ENCODE measurements at regions not wholly inside any gene's neighbourhood (a gene's known extent, or its start where the extent isn't known, plus 50 kb on each side); places are given as distances from the start of the nearest gene placed in this dataset.
"Not testable (repeated sequence)": the region's sequence is repeated elsewhere in the genome, so short reads cannot be mapped to it uniquely, and the experiment has no call there.

GRCh38 chr18:30800800-30801199 is 241.7 kb downstream of the DSC3 start:
- DNase-seq: no peak
- no peak overlapping the region for H3K4me3 ChIP-seq
- H3K27ac ChIP-seq: no peak overlapping the region
- H3K4me1 ChIP-seq: no peaks in the 10 kb centered on the region
- H3K36me3 ChIP-seq: no peaks in the 10 kb centered on the region
- ATAC-seq: no peak
- H3K27me3 ChIP-seq (ENCODE audit: low read depth): no peaks in the 10 kb centered on the region
- TF ChIP-seq, protein P1, sequence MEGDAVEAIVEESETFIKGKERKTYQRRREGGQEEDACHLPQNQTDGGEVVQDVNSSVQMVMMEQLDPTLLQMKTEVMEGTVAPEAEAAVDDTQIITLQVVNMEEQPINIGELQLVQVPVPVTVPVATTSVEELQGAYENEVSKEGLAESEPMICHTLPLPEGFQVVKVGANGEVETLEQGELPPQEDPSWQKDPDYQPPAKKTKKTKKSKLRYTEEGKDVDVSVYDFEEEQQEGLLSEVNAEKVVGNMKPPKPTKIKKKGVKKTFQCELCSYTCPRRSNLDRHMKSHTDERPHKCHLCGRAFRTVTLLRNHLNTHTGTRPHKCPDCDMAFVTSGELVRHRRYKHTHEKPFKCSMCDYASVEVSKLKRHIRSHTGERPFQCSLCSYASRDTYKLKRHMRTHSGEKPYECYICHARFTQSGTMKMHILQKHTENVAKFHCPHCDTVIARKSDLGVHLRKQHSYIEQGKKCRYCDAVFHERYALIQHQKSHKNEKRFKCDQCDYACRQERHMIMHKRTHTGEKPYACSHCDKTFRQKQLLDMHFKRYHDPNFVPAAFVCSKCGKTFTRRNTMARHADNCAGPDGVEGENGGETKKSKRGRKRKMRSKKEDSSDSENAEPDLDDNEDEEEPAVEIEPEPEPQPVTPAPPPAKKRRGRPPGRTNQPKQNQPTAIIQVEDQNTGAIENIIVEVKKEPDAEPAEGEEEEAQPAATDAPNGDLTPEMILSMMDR (IDR thresholded peaks at IDR 0.05): no peak
- intact Hi-C loops (cut with DNase I): no loop called here
- H3K9me3 ChIP-seq: no peaks in the 10 kb centered on the region

DNA sequence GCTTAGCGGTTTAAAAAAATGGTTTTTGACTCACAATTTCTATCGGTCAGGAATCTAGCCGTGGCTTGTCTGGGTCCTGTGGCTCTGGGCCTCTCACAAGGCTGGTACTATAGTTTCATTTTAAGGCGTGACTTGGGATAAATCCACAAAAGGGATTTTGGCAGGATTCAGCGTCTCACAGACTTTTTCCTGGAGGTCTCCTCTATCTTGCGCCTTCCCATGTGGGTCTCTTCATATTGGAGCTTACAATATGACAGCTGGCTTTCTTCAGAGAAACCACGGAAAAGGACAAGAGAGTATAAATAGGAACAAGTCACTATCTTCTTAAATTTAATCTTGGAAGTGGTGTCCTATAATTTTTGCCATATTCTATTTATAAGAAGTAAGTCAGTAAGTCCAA is 250.5 kb downstream of the DSC3 start:
- TF ChIP-seq, protein P1 (IDR thresholded peaks at IDR 0.05): no peak
- Histone ChIP-seq H3K9me3 (no peaks in the 10 kb centered on the region), H3K4me3 (no peak overlapping the region), H3K4me1 (no peaks in the 10 kb centered on the region), H3K27ac (no peak overlapping the region), H3K36me3 (no peaks in the 10 kb centered on the region), H3K27me3 (ENCODE audit: low read depth) (no peaks in the 10 kb centered on the region)
- DNase-seq: no peak
- intact Hi-C loops (cut with DNase I): no loop called here
- no peak for ATAC-seq

DNA sequence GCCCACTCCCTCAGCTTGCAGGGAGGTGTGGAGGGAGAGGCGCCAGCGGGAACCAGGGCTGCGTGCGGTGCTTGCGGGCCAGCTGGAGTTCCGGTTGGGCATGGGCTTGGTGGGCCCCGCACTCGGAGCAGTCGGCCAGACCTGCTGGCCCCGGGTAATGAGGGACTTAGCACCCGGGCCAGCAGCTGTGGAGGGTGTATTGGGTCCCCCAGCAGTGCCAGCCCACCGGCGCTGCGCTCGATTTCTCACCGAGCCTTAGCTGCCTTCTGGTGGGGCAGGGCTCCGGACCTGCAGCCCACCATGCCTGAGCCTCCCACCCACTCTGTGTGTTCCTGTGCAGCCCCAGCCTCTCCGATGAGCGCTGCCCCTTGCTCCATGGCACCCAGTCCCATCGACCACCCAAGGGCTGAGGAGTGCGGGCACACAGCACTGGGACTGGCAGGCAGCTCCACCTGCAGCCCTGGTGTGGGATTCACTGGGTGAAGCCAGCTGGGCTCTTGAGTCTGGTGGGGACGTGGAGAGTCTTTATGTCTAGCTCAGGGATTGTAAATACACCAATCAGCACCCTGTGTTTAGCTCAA is 254.0 kb downstream of the DSC3 start:
- H3K27ac ChIP-seq; ATAC-seq; H3K9me3 ChIP-seq; H3K36me3 ChIP-seq; H3K4me3 ChIP-seq; H3K27me3 ChIP-seq (ENCODE audit: low read depth); H3K4me1 ChIP-seq; DNase-seq; intact Hi-C loops (cut with DNase I): not testable (repeated sequence)

GRCh38 chr18:30787410-30787809 is 255.1 kb downstream of the DSC3 start:
- no peak for DNase-seq
- H3K27me3 ChIP-seq (ENCODE audit: low read depth): no peaks in the 10 kb centered on the region
- no peak overlapping the region for H3K4me3 ChIP-seq
- ATAC-seq: no peak
- no peaks in the 10 kb centered on the region for H3K36me3 ChIP-seq
- TF ChIP-seq, protein P1 (IDR thresholded peaks at IDR 0.05): no peak
- no peak overlapping the region for H3K27ac ChIP-seq
- intact Hi-C loops (cut with DNase I): no loop called here
- peaks cover under 1% of the 10 kb centered on the region for H3K9me3 ChIP-seq
- H3K4me1 ChIP-seq: no peaks in the 10 kb centered on the region

- no peak for ATAC-seq
- Histone ChIP-seq H3K27me3 (ENCODE audit: low read depth) (no peaks in the 10 kb centered on the region), H3K4me1 (no peaks in the 10 kb centered on the region), H3K9me3 (peaks cover 10% of the 10 kb centered on the region), H3K4me3 (no peak overlapping the region), H3K36me3 (no peaks in the 10 kb centered on the region), H3K27ac (no peak overlapping the region)
- intact Hi-C loops (cut with DNase I): no loop called here
- TF ChIP-seq, protein P1 (IDR thresholded peaks at IDR 0.05): no peak
- DNase-seq: no peak
Measured at GRCh38 chr18:30781601-30782000, 260.9 kb downstream of the DSC3 start.

DNA sequence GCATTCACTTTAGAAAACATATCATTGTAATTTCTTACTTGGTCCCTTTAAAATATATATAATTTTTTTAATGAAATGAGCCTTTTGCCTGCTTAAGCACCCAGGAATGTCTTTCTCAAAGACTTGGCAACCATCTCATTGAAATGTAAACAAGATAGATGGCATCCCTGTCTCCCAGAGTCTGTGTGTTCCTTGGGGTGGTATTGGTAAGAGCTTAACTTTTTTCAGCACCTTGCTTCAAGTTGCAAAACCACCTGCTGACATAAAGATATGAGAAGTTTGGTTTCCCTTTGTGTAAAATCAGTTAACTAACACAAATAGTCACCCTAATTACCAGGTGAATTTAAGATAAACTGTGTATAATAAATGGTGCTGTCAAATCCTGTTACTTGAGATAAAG is 266.9 kb downstream of the DSC3 start:
- DNase-seq (no peak), ATAC-seq (no peak)
- Histone ChIP-seq H3K4me3 (no peak overlapping the region), H3K27me3 (ENCODE audit: low read depth) (no peaks in the 10 kb centered on the region), H3K36me3 (no peaks in the 10 kb centered on the region), H3K27ac (no peak overlapping the region), H3K9me3 (peaks cover 8% of the 10 kb centered on the region), H3K4me1 (no peaks in the 10 kb centered on the region)
- TF ChIP-seq, protein P1 (IDR thresholded peaks at IDR 0.05): no peak
- intact Hi-C loops (cut with DNase I): no loop called here

DNA sequence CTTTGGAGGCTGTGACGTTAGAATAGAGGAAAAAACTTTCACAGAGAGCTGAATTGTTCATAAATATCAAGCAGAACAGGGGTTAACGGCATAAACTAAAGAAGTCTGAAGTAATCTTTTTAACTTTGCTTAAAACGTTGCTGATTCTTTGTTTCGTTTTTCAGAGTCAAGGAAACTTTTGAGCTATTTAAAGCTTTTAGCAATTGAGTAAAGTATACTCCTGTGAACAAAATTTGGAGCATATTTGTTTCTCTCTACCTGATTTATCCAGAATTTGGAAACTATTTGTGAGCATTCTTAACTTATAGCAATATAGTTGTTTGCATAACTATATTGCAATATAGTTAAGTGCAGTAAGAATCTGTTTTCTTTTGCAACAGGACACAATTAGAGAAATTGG is 270.4 kb downstream of the DSC3 start:
- intact Hi-C loops (cut with DNase I); H3K4me3 ChIP-seq; H3K27ac ChIP-seq; H3K9me3 ChIP-seq; H3K36me3 ChIP-seq; H3K27me3 ChIP-seq (ENCODE audit: low read depth); DNase-seq; ATAC-seq; H3K4me1 ChIP-seq: not testable (repeated sequence)

Data from lower lobe of right lung (tissue), 2 donors.